Glutamatergic neuron (in vitro differentiated cells): ENCODE measurements at regions not wholly inside any gene's neighbourhood (a gene's known extent, or its start where the extent isn't known, plus 50 kb on each side); places are given as distances from the start of the nearest gene placed in this dataset.

Source experiments
- DNase-seq: peaks from one replicate; pipeline ENCODE4 v3.0.0; 2022
- H3K27ac Mint-ChIP-seq: one replicate; pipeline ENCODE4 v1.8.0; 2020; ENCODE audit warnings: mild to moderate bottlenecking, mixed read lengths, inconsistent platforms; ENCODE audit not compliant: unreplicated experiment
- H3K27me3 Mint-ChIP-seq: one replicate; pipeline ENCODE4 v1.8.0; 2020; ENCODE audit warnings: mild to moderate bottlenecking, moderate library complexity, mixed read lengths, inconsistent platforms; ENCODE audit not compliant: unreplicated experiment
- H3K36me3 Mint-ChIP-seq: one replicate; pipeline ENCODE4 v1.8.0; 2020; ENCODE audit warnings: mild to moderate bottlenecking, mixed read lengths, inconsistent platforms; ENCODE audit not compliant: unreplicated experiment
- H3K4me1 Mint-ChIP-seq: one replicate; pipeline ENCODE4 v1.8.0; 2020; ENCODE audit warnings: mild to moderate bottlenecking, low read depth, mixed read lengths, inconsistent platforms; ENCODE audit not compliant: unreplicated experiment
- H3K4me3 Mint-ChIP-seq: one replicate; pipeline ENCODE4 v1.8.0; 2020; ENCODE audit warnings: mild to moderate bottlenecking, mixed read lengths, inconsistent platforms; ENCODE audit not compliant: unreplicated experiment
- H3K9me3 Mint-ChIP-seq: one replicate; pipeline ENCODE4 v1.8.0; 2020; ENCODE audit warnings: mild to moderate bottlenecking, moderate library complexity, mixed read lengths, inconsistent platforms; ENCODE audit not compliant: unreplicated experiment
- CTCF ChIP-seq: fragments of 200-600 bp; sonication (generic); IDR thresholded peaks from one replicate; pipeline ENCODE4 v1.5.0; 2021; ENCODE audit not compliant: partially characterized antibody, unreplicated experiment

- Mint-ChIP-seq H3K4me1 (no peaks in the 10 kb centered on the region), H3K36me3 (no peaks in the 10 kb centered on the region), H3K4me3 (no peak overlapping the region), H3K27ac (no peak overlapping the region), H3K27me3 (peaks cover 2% of the 10 kb centered on the region), H3K9me3 (no peaks in the 10 kb centered on the region)
- no peak for TF ChIP-seq CTCF
- no peak for DNase-seq
These were observed 90.6 kb upstream of the UBE2E2 start for GRCh38 chr3:23112491-23112890.

DNA sequence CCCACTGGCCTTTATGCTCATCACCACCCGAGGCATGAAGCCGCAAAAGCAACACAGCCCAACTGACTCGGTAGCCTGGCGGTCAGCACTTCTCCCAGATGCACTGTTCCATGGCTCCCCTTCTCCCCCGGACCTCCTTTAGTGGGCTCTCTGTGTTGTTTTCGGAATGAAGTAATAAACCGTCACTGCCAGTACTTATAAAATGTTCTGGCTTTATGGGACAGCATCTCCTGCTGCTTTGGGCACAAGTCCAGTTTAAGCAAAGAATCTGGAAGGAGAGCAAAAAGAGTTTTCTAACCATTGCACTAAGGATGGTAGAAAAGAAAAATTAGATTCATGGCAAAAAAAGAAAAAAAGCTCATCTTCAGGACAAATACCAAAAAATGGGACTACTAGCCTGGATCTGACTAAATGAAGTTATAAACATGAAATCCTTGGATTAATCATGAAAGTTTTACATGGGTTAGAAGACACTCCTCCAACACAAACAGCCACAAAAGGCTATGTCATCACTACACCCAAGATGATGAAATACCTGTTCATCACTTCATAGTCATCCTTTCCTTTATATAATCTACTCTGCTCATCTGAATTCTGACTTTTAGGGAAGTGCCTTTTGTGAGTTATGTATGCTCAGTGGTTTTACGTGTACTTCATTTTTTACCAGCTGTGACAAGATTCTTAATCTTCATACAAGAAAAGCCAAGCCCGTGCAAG, 89.5 kb upstream of the UBE2E2 start:
- no peaks in the 10 kb centered on the region for H3K9me3 Mint-ChIP-seq
- no peaks in the 10 kb centered on the region for H3K4me1 Mint-ChIP-seq
- H3K4me3 Mint-ChIP-seq = no peak overlapping the region
- no peak overlapping the region for H3K27ac Mint-ChIP-seq
- DNase-seq = no peak
- no peaks in the 10 kb centered on the region for H3K36me3 Mint-ChIP-seq
- H3K27me3 Mint-ChIP-seq = no peaks in the 10 kb centered on the region
- TF ChIP-seq CTCF = no peak

DNA sequence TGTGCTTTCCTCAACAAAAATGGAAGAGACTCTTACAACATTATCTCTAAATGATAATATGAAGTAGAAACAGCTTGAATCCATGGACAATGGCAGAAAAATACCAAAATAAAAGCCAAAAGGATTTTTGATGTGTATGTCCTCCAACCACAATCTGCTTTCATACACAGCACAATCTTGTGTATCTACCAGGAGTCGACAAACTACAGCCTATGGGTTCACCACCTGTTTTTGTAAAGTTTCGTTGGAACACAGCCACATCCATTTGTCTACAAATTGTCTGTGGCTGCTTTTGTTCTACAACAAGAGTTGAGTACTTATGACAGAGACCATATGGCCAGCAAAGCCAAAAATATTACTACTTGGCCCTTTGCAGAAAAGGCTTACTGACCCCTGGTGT, 88.7 kb upstream of the UBE2E2 start:
- DNase-seq = no peak
- Mint-ChIP-seq H3K36me3 (no peaks in the 10 kb centered on the region), H3K9me3 (no peaks in the 10 kb centered on the region), H3K4me1 (no peaks in the 10 kb centered on the region), H3K27ac (no peak overlapping the region), H3K27me3 (no peaks in the 10 kb centered on the region), H3K4me3 (no peak overlapping the region)
- TF ChIP-seq CTCF = no peak

- Mint-ChIP-seq H3K9me3 (no peaks in the 10 kb centered on the region), H3K36me3 (no peaks in the 10 kb centered on the region), H3K4me3 (no peak overlapping the region), H3K4me1 (no peaks in the 10 kb centered on the region), H3K27ac (no peak overlapping the region), H3K27me3 (no peaks in the 10 kb centered on the region)
- TF ChIP-seq CTCF = no peak
- DNase-seq = no peak
These were observed 87.8 kb upstream of the UBE2E2 start for GRCh38 chr3:23115171-23115877.
